NCI-H2107 treated with DMSO at 0.1 percent for 48 hours (cell line): ENCODE measurements at regions not wholly inside any gene's neighbourhood (a gene's known extent, or its start where the extent isn't known, plus 50 kb on each side); places are given as distances from the start of the nearest gene placed in this dataset.
A peak's percentile ranks its signal among the peaks of the same experiment; 100 is the strongest.

ENCODE experiments used
- DNase-seq: peaks from one replicate; lab custom pipeline; 2025; ENCODE audit not compliant: unreplicated experiment; lab: John Stamatoyannopoulos, UW

GRCh38 chr3:150040097-150040496 lies 69.4 kb upstream of the PFN2 start:
- no peak for DNase-seq

GRCh38 chr3:150038830-150039229 lies 68.1 kb upstream of the PFN2 start:
- DNase-seq, result no peak

- DNase-seq, result no peak
Measured at GRCh38 chr3:150036780-150037179, 66.1 kb upstream of the PFN2 start.

- DNase-seq, result no peak
Measured at GRCh38 chr3:150035910-150036612, 65.4 kb upstream of the PFN2 start.

GRCh38 chr3:150035301-150035779 lies 64.6 kb upstream of the PFN2 start:
- DNase-seq, result peak; percentile 89

GRCh38 chr3:150033721-150034120 lies 63.0 kb upstream of the PFN2 start:
- no peak for DNase-seq

- no peak for DNase-seq
Measured at GRCh38 chr3:150030841-150031240, 60.1 kb upstream of the PFN2 start.

- DNase-seq, result no peak
Measured at GRCh38 chr3:150023239-150023636, 52.5 kb upstream of the PFN2 start.

GRCh38 chr3:150022381-150023238 lies 51.9 kb upstream of the PFN2 start:
- peak; percentile 98 for DNase-seq

- DNase-seq, result no peak
Measured at GRCh38 chr3:150020527-150020926, 49.8 kb upstream of the PFN2 start.
